Stimulated activated CD4-positive, alpha-beta T cell treated with anti-CD3 and anti-CD28 coated beads, Interleukin-4, amount 100 ng/mL, for 4 hours (primary cell): ENCODE measurements at regions not wholly inside any gene's neighbourhood (a gene's known extent, or its start where the extent isn't known, plus 50 kb on each side); places are given as distances from the start of the nearest gene placed in this dataset.

Experiments
- DNase-seq, 2 experiments: peaks; one replicate each; pipeline ENCODE4 v3.0.0-alpha.2; 2020

- DNase-seq, result no peak
Measured at GRCh38 chr14:51518280-51518679, 133.4 kb upstream of the FRMD6 start.

DNA sequence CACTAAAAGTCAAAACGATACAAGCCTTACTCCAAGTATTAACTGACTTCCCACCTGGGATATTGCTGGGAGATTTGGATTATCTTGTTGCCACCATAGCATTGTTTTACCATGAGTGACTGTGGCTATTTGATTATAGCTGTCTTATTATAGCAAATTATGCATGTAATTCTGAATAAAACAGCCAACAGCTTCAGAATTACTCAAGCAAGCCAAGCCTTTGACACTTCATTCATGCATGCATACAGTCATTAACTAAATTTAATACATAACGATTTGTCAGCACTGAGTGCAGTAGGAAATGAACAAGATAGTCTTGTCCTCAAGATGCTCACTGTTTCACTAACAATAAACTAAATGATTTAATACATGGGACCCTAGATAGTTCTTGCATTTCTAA lies 133.0 kb upstream of the FRMD6 start:
- no peak for DNase-seq

DNA sequence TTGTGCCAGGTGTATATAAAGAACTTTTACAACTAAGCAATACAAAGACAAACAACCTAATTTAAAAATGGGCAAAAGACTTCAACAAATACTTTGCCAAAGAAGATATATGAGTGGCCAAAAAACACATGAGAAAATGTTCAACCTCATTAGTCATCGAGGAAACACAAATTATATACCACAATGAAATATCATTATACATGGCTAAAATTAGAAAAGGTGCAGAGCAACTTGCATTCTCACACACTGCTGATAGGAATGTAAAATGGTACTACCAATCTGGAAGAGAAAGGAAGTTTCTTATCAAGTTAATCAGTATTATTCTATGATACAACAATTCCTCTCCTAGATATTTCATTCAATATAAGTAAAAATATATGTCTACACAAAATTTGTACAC lies 131.6 kb upstream of the FRMD6 start:
- DNase-seq, result no peak

- no peak for DNase-seq
Measured at GRCh38 chr14:51521764-51522163, 129.9 kb upstream of the FRMD6 start.

GRCh38 chr14:51523243-51523642 lies 128.5 kb upstream of the FRMD6 start:
- DNase-seq, result no peak

GRCh38 chr14:51525739-51526138 lies 126.0 kb upstream of the FRMD6 start:
- no peak for DNase-seq

- DNase-seq, result no peak
Measured at GRCh38 chr14:51527073-51527472, 124.6 kb upstream of the FRMD6 start.

GRCh38 chr14:51529736-51530135 lies 122.0 kb upstream of the FRMD6 start:
- no peak for DNase-seq

DNA sequence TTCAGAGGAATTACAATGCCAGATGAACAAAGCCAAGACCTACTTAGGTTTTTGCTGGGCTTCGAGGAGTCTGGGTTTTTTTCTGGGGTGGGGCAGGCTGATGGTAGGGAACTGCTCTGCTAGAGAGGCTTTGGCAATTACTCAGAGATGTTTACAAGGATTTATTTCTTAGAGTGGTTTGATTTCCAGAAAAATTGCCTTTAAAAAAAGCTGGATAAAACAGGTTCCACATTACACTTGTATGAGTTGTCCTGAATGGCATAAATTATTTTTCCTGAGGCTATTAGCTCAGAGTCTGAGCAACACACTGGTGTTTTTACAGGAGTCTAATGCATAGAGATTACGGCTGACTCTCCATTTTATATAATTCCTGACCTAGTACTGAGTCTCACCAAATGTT lies 118.5 kb upstream of the FRMD6 start:
- no peak for DNase-seq

DNA sequence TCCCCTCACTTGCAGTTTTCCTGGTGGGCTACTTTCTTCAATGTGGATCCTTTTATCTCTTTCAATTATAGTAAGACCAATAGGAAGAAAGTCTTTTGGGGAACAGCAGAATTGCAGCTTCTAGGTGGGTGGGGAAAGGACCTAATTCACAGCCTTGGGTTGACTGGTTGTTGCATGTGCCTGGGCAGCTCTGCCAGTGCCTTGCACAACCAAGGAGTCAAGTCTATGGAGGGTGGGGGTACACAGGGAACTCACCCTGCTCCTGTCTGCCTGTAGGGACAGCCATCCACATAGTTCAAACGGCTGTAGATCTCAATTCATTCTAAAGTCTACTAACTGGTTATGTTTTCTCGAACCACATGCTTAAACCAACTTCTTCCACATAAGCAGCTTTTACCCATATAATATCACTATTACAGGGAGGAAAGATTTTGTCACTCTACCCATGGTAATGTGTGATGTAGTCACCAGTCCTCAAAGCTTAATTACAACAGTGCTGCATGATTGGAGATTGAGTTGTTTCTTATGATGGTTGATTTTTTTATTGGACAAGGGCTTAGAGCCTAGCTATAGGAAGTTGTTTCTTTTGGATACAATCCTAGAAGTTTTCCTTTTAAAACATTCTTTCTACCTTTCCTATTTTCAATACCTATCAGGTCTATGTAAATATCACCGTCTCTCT lies 117.7 kb upstream of the FRMD6 start:
- no peak for DNase-seq

- DNase-seq, result no peak
Measured at GRCh38 chr14:51534610-51535011, 117.1 kb upstream of the FRMD6 start.

GRCh38 chr14:51535443-51536044 lies 116.2 kb upstream of the FRMD6 start:
- no peak for DNase-seq

- DNase-seq, result no peak
Measured at GRCh38 chr14:51538973-51539372, 112.7 kb upstream of the FRMD6 start.

- no peak for DNase-seq
Measured at GRCh38 chr14:51539571-51540037, 112.1 kb upstream of the FRMD6 start.

DNA sequence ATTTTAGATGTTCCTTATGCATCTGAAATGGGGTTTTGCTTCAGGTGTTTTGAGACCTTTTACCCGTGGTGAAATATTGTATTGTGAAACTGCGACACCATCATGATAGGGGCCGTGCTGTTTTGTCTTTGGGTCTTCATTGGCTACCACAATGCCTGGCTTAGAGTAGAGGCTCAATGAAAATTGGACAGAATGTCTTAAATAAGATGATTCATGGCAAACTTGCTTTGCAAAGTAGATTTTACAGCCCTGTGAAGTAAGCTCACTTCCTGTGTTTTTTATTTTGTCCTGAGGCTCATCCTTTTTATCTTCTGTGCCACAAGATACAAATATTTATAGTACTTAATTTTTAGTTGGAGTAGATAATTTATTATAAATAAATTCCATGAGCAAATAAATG lies 111.3 kb upstream of the FRMD6 start:
- no peak for DNase-seq

- DNase-seq, result no peak
Measured at GRCh38 chr14:51544471-51544870, 107.2 kb upstream of the FRMD6 start.

DNA sequence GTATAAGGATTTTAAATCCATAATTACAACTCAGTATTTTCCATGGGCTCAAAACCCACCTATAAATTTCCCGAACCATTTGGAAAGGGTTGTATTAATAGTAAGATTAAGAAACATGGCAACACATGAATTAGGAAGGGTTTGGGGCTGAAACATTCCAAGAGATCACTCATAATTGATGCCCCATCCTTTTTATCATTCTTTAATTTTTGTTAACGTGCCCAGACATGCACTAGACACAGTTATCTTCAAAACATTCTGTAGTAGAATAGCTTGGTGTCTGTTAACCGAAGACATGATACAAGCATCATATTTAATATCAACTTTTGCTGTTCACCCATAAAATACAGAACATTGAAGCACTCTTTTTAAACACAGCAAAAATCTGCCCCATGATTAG lies 106.8 kb upstream of the FRMD6 start:
- no peak for DNase-seq

DNA sequence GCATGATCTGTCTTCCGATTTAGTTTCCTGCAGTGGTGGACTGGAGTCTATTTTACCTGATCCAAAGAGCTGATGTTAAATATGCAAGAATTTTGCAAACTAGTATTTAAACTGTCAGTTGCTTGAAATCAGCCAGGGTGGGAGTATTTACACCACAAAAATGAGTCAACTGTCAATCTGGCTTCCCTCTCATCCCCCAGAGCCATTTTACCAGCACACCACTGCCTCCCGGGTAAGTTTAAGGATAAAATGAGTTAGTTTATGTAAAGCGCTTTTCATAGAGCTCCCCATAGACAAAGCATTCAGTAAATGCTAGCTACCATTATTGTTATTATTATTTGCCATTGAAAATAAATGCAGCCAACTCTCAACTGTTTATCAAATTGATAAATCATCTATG lies 106.3 kb upstream of the FRMD6 start:
- DNase-seq, result no peak

DNA sequence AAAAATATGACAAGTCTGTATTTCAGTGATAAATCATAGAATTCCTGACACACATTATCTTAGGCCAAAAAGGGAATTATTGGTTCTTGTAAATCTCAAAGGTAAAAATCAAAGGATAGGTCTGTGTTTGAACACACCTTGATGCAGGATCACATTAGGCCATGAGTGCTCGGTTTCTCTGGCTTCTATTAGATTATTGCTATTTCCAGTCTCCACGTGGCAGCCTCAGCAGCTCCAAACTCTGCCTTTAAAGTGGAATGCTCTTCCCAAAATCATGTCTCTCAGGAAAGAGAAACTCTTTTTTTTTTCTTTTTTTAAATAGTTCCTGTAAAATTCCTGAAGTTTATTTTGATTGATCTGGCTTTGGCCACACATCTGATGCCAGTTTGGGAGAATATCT lies 105.6 kb upstream of the FRMD6 start:
- DNase-seq, result no peak

DNA sequence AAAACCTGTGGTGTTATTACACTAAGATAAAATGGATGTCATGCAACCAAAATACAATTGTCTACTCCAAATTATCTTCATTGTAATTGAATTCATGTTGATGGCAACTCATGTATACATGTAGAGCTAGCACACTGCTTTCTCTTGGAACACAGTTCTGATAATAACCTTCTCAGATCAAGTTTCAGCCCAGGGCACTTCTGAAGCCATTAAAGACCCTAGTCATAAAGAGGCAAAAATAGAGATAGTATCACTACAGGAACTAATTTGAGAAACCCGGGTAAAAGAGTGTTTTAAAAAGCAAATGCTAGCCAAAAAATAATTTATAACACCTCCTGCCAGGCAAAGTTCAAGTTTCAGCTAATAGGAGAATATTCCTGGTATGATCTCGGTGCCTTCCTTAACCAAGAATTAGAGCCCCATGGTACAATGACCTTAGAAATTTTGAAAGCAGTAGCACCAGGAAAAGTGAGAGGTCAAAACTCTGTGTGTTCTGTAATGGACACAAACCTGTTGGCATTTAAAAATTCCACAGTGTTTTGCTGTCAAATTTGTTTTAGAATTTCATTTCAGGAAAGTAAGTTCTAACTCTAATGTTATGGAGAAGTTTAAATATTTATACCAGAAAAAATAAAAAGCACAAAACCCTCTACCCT lies 105.0 kb upstream of the FRMD6 start:
- no peak for DNase-seq

DNA sequence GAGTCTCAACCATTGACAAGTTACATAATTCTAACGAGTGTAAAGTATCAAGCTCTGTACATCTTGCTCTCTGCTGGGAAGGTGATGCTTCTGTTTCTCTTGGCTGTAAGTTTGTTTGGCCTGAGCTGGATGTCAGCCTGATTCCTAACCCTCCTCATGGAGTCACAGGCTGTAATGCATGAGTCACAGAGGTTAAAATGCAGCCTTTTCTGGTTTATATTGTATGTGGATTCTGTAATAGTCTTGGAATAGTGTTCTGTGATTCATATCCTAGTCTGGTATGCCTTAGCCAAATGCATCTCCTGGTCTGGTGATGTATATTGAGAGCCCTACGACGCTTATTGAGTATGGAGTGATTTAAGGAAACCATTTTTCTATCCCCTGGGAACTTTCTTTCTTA lies 104.5 kb upstream of the FRMD6 start:
- no peak for DNase-seq

GRCh38 chr14:51547701-51548100 lies 104.0 kb upstream of the FRMD6 start:
- DNase-seq, result no peak

- no peak for DNase-seq
Measured at GRCh38 chr14:51548187-51548586, 103.5 kb upstream of the FRMD6 start.

DNA sequence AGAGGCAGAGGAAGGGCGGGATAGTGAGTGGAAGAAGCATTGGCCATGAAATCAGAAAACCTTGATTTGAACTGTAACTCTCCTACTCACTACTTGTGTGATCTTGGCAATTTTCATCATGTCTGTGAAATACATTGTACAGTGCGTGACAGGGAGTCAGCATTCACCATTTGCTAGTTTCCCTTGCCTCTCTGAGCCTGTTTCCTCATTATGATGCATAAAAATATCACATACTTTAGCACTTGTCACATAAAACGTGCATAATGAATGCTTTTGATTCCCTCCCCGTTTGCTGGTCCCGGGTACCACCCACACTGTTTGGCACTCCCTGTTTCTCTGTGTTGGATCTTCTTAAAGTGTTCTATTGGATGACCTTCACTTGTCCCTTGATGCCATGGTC lies 101.1 kb upstream of the FRMD6 start:
- no peak for DNase-seq

DNA sequence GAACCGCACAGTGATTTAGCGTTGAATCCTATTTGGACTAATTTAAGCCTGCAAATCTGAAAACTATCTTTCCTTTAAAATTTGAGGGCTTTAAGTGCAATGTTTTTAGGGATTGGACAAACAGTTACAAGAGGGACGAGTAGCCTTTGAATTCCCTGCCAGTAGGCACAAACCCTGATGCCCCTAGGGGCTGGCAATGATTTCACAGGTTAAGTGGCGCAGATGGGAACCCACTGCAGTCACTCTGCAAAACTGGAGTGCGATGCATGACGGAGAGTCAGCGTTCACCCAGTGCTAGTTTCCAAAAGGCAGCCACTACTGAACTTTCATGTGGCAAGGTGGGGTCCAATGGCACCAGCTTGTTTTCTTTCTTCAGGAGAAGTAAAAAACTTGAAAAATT lies 99.4 kb upstream of the FRMD6 start:
- DNase-seq, result no peak
